OCI-LY3 (cell line): ENCODE measurements at regions not wholly inside any gene's neighbourhood (a gene's known extent, or its start where the extent isn't known, plus 50 kb on each side); places are given as distances from the start of the nearest gene placed in this dataset.

Experiments used
- H2AFZ ChIP-seq: fragments of 200-600, 300-600 bp; shearing (Covaris generic); 2 replicates; pipeline ENCODE4 v1.6.0; 2014; ENCODE audit warnings: antibody characterized with exemption, low read depth, low read length
- H3K27ac ChIP-seq: fragments of 200-600, 300-600 bp; sonication (generic); 2 replicates; pipeline ENCODE4 v1.5.1; 2014; ENCODE audit warnings: mild to moderate bottlenecking, low read length, moderate library complexity, mixed read lengths
- H3K27me3 ChIP-seq: fragments of 200-600, 300-600 bp; sonication (generic); 2 replicates; pipeline ENCODE4 v1.6.1; 2014; ENCODE audit warnings: low read depth, low read length, mixed read lengths
- H3K36me3 ChIP-seq: fragments of 200-600, 300-600 bp; sonication (generic); replicated peaks from 2 replicates; pipeline ENCODE3; 2014; ENCODE audit warnings: low read depth, low read length, mixed read lengths
- H3K4me1 ChIP-seq: fragments of 300-600, 200-600 bp; sonication (generic); 2 replicates; pipeline ENCODE4 v1.6.1; 2014; ENCODE audit warnings: low read length, mixed read lengths
- H3K4me2 ChIP-seq: fragments of 200-600, 300-600 bp; sonication (generic); 2 replicates; pipeline ENCODE4 v1.6.1; 2014; ENCODE audit warnings: low read length, mixed read lengths
- H3K4me3 ChIP-seq: fragments of 300-600, 200-600 bp; sonication (generic); 2 replicates; pipeline ENCODE4 v1.5.1; 2014; ENCODE audit warnings: antibody characterized with exemption, mild to moderate bottlenecking, low read length, moderate library complexity
- H3K79me2 ChIP-seq: fragments of 300-600, 200-600 bp; shearing (Covaris generic); 2 replicates; pipeline ENCODE4 v1.6.1; 2014; ENCODE audit warnings: mild to moderate bottlenecking, low read length, mixed read lengths
- H3K9ac ChIP-seq: fragments of 300-600, 200-600 bp; shearing (Covaris generic); 2 replicates; pipeline ENCODE4 v1.6.0; 2014; ENCODE audit warnings: mild to moderate bottlenecking, low read length, moderate library complexity
- H3K9me3 ChIP-seq: fragments of 200-600, 300-600 bp; shearing (Covaris generic); 2 replicates; pipeline ENCODE4 v1.6.1; 2014; ENCODE audit warnings: low read length, mixed read lengths; ENCODE audit not compliant: insufficient read depth
- H4K20me1 ChIP-seq: fragments of 200-600, 300-600 bp; sonication (generic); 2 replicates; pipeline ENCODE4 v1.6.1; 2016; ENCODE audit warnings: low read length, mixed read lengths; ENCODE audit not compliant: insufficient read depth
- CTCF ChIP-seq: fragments of 200-600, 300-600 bp; sonication (generic); IDR thresholded peaks from 2 replicates; pipeline ENCODE4 v1.5.1; 2014; ENCODE audit warnings: antibody characterized with exemption, low read length, low read depth
- EZH2phosphoT487 ChIP-seq: fragments of 200-600 bp; shearing (Covaris generic); IDR thresholded peaks from 2 replicates; pipeline ENCODE4 v1.6.1; 2018; ENCODE audit warnings: antibody characterized with exemption, mixed run types, low read depth

DNA sequence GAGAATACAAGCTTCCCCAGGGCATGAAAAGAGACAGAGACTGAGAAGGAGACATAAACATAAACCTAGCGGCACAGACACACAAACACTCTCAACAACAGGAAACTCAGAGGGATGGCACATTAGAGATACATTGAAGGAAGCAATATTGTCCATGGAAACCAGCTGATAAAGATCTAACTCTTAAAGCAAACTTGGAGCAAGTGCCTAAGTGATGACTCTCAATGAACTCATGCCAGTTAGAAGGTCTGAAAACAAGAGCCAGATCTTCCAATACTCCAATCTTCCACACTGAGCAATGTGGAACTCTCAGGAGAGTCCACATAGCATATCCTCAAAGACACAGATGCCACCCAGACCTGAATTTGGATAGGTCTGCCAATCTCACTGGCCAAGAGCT is 168.8 kb upstream of the ISX start:
- Histone ChIP-seq H4K20me1 (no peaks in the 10 kb centered on the region), H2AFZ (no peak overlapping the region), H3K27me3 (peaks cover 9% of the 10 kb centered on the region; the same call in 1 of the 2 replicates), H3K79me2 (no peaks in the 10 kb centered on the region), H3K36me3 (no peaks in the 10 kb centered on the region), H3K4me3 (no peak overlapping the region), H3K4me1 (no peaks in the 10 kb centered on the region), H3K9me3 (no peaks in the 10 kb centered on the region), H3K27ac (no peak overlapping the region), H3K4me2 (no peak overlapping the region), H3K9ac (no peak overlapping the region)
- no peak for TF ChIP-seq CTCF
- TF ChIP-seq EZH2phosphoT487: no peak

GRCh38 chr22:34902335-34902734 is 163.6 kb upstream of the ISX start:
- TF ChIP-seq CTCF (no peak), EZH2phosphoT487 (no peak)
- 0 out of 2 replicates have a peak, but pooled peaks cover 4% of the 10 kb centered on the region for H3K27me3 ChIP-seq
- no peak overlapping the region for H3K9ac ChIP-seq
- no peaks in the 10 kb centered on the region for H3K36me3 ChIP-seq
- H3K4me3 ChIP-seq: no peak overlapping the region
- no peaks in the 10 kb centered on the region for H3K9me3 ChIP-seq
- H2AFZ ChIP-seq: no peak overlapping the region
- H4K20me1 ChIP-seq: no peaks in the 10 kb centered on the region
- H3K27ac ChIP-seq: no peak overlapping the region
- no peaks in the 10 kb centered on the region for H3K79me2 ChIP-seq
- no peaks in the 10 kb centered on the region for H3K4me1 ChIP-seq
- H3K4me2 ChIP-seq: no peak overlapping the region

DNA sequence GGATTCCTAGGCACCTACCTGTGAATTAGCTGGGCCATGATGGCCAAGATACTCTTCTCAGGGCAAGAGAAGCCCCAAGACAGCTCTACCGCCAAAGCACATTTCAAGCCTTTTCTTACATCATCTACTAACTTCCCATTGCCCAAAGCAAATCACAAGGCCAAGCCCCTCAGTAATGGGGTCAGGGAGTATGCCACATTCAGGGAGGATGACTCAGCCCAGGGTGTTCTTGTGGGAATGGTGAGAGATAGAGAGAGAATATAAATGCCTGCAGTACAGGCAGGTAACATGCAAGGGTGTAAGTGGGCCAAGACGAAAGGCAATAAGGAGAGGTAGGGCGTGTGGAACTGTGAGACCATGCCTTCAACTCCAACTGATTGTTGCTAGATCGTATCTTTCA is 162.5 kb upstream of the ISX start:
- Histone ChIP-seq H3K79me2 (no peaks in the 10 kb centered on the region), H3K27ac (no peak overlapping the region)

DNA sequence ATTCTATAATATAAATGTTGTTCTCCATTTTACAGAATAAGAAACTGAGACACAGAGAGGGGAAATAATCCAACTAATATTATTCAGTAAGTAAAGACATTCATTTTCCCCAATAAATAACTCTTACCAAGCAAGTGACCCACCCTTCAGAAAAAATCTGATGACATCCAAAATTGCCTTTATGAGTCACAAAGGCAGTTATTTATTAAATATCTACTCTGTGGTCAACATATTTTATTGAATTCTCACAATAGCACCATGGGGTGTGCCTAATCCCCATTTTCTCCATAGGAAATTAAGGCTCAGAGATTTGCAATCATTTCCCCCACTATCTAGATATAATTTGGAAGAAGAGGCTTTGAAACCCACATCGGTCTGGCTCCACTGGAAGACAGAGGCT is 161.5 kb upstream of the ISX start:
- H3K9ac ChIP-seq: no peak overlapping the region
- no peaks in the 10 kb centered on the region for H3K9me3 ChIP-seq
- no peak overlapping the region for H3K27ac ChIP-seq
- TF ChIP-seq CTCF: no peak
- no peak for TF ChIP-seq EZH2phosphoT487
- no peak overlapping the region for H3K4me3 ChIP-seq
- H2AFZ ChIP-seq: no peak overlapping the region
- 0 out of 2 replicates have a peak, but pooled peaks cover 4% of the 10 kb centered on the region for H3K27me3 ChIP-seq
- no peaks in the 10 kb centered on the region for H4K20me1 ChIP-seq
- no peak overlapping the region for H3K4me2 ChIP-seq
- H3K36me3 ChIP-seq: no peaks in the 10 kb centered on the region
- H3K4me1 ChIP-seq: no peaks in the 10 kb centered on the region
- no peaks in the 10 kb centered on the region for H3K79me2 ChIP-seq

More for the DNA sequence above, 162.5 kb upstream of the ISX start:
- Histone ChIP-seq H3K4me3 (no peak overlapping the region), H3K27me3 (0 out of 2 replicates have a peak, but pooled peaks cover 4% of the 10 kb centered on the region), H4K20me1 (no peaks in the 10 kb centered on the region), H3K9me3 (no peaks in the 10 kb centered on the region), H3K9ac (no peak overlapping the region), H3K36me3 (no peaks in the 10 kb centered on the region), H2AFZ (no peak overlapping the region), H3K4me2 (no peak overlapping the region), H3K4me1 (no peaks in the 10 kb centered on the region)
- TF ChIP-seq EZH2phosphoT487: no peak
- no peak for TF ChIP-seq CTCF
